ENCODE measurements at regions not wholly inside any gene's neighbourhood (a gene's known extent, or its start where the extent isn't known, plus 50 kb on each side); places are given as distances from the start of the nearest gene placed in this dataset.
"Not testable (repeated sequence)": the region's sequence is repeated elsewhere in the genome, so short reads cannot be mapped to it uniquely, and the experiment has no call there.

DNA sequence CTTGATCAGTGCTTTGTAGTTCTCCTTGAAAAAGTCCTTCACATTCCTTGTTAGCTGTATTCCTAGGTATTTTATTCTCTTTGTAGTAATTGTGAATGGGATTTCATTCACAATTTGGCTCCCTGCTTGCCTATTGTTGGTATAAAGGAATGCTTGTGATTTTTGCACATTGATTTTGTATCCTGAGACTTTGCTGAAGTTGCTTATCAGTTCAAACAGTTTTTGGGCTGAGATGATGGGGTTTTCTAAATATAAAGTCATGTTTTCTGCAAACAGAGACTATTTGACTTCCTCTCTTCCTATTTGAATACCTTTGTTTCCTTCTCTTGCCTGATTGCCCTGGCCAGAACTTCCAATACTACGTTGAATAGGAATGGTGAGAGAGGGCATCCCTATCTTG is 462.5 kb upstream of the GCFC2 start:
- not testable (repeated sequence) for DNase-seq (ENCODE audit: low read depth in 2 of 2)

DNA sequence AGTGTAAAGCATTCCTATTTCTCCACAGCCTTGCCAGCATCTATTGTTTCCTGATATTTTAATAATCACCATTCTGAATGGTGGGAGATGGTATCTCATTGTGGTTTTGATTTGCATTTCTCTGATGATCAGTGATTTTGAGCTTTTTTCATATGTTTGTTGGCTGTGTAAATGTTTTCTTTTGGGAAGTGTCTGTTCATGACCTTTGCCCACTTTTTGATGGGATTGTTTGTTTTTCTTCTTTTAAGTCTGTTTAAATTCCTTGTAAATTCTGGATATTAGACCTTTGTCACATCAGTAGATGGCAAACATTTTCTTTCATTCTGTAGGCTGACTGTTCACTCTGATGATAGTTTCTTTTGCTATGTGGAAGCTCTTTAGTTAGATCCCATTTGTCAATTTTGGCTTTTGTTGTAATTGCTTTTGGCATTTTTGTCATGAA is 461.5 kb upstream of the GCFC2 start:
- not testable (repeated sequence) for DNase-seq (ENCODE audit: low read depth in 2 of 2)

DNA sequence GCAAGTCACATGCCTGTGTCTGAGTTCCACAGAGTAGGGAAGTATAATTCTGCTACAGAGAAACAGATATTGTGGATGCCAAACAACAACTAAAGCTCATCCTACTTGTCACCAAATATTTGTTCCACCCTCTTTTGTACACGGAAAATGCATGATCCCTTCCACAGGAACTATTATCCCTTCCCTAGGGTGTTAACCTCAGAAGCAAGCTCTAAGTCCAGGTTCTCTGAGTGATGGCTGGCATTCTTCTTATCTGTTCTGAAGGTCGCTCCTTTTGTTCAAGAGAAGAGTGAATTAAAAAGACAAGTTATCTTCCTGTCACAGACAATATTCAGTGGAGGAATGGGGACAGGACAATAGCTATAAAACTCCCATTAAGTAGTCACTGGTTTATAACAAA is 460.1 kb upstream of the GCFC2 start:
- DNase-seq (ENCODE audit: low read depth in 2 of 2) = no peak

DNA sequence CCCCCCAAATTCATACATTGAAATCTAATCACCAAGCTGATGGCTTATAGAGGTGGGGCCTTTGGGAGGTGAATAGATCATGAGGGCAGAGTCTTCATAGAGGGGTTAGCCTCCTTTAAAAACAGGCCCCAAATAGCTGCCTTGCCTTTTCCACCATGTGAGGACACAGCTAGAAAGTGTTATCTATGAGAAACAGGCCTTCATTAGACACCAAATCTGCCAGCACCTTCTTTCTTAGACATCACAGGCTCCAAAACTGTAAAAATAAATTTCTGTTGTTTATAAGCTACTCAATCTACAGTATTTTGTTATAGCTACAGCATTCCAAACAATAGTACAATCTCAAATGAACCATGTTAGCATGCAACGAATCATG is 459.3 kb upstream of the GCFC2 start:
- DNase-seq (ENCODE audit: low read depth in 2 of 2) = no peak

DNA sequence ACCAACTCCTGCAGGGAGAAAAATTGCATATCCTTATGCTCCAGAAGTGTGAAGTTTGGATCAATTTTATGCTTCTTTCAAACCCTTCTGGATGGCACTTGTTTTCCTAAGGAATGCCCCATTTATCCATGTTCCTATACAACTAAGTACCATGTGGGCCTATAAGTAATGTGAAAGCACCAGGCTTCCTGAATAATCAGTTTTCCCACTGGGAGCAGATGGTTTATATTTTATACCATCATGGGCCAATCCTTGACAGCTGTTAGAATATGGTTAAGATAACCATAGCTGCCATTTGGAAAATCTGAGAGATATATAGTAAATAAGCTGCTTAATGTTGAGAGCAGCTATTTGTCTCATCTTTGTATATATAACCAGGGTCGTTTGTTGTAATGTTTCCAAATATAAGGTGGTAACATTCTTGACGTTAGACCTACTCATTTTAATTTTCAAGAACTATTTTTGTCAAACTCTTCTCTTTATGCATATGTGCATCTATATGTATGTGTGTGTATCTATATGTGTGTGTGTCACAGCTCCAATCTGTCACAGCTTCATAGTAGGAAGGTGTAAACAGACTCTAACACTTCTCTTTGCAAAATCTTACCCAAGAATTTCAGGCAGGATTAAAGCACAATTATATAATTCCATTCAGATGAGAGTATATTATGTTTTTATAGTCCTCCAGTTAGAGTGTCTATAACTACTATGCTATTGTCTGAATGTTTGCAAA is 458.7 kb upstream of the GCFC2 start:
- DNase-seq (ENCODE audit: low read depth in 2 of 2) = no peak

DNA sequence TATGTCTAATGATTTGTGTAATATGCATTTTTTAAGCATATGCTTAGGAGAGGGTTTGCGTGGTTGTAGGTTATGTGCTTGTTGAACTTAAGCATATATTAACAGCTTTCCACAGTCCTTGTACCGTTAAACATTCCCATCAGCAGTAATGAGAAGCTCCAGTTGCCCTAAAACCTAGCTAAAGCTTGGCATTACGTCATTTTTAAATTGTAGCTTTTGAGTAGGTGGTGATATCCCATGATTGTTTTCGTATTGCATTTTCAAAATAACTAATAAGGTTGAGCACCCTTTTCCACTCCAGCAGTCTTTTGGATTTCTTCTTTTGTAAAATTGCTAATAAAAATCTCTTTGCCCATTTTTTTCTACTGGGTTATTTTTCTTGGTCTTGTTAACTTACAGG is 453.1 kb upstream of the GCFC2 start:
- no peak for DNase-seq (ENCODE audit: low read depth in 2 of 2)

DNA sequence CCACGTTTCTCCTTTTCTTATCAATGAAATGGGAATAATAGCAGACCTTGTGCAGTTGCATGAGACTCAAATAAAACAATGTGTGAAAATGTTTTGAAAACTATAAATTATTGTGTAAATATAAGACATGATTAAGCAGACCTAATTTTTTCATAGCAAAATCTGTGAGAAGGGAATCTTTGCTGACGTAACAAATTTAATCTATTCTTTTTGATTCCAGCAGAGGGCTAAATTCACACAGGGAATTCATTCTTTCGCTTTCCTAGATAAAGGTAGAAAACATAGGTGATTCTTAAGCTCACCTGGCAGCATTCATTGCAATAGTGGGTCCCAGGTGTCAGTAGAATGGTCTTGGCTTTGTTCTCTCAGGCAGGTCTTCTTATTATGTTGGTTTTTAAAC is 450.0 kb upstream of the GCFC2 start:
- DNase-seq (ENCODE audit: low read depth in 2 of 2) = no peak

DNA sequence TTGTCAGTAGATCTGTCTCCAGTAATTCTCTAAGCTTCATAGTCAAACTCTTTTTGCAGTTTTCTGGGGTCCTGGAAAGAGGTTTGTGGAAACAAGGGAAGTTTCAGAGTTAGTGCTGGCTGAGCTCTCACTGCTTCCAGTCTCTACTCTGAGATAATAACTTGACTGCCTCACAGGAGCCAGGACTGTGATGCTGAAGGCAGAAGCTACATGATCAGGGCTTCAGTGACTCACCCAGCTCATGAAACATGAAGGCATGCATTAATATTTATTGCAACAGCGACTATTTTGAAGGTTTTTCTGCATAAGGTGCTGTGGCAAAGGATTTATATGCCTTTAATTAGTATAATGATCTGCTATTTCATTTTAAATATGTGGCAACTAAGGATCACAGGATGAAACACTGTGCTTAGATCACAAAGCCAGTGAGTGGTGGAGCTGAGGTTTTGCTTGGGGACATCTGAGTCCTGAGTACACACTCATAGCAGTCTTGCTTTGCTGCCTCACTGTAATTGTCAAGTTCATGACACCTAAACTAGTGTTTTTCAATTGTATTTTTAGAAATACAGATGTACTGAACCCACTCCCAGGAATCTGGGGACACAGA is 448.4 kb upstream of the GCFC2 start:
- DNase-seq (ENCODE audit: low read depth in 2 of 2) = no peak

DNA sequence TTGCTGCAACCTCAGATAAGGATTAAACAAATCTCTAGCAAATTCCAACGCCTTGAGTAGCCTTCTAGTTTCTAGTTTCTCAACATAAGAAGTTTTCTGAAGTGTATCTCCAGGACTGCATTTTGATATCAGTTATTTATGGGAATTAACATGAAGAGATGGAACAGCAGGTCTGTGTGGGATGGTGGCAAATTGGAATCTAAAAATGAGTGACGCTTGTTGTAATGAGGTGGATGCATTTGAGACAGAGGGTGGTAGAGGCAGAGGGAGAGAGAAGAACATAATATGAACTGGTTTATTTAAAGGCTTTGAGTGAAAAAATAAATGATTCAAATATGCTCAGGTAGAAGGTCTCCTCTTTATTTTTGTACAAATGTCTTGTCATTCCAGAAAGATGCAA is 446.8 kb upstream of the GCFC2 start:
- no peak for DNase-seq (ENCODE audit: low read depth in 2 of 2)

DNA sequence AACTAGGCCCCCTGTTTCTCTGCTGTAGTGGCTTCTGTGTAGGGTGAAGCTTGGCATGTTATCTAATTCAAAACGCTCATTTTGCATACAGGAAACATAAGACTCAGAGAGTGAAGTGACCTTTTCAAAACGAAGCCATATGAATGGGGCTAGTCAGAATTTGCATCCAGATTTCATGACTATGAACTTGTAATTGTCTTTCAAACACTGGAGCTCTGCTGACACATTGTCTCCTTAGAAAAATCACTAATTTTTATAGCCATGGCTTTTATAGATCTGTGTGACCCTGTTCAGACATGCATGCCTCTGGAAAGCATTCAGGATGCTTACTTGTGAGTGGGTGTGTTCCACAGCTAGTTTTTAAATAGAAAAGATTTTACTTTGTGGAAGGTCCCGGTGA is 444.3 kb upstream of the GCFC2 start:
- DNase-seq (ENCODE audit: low read depth in 2 of 2) = no peak

DNA sequence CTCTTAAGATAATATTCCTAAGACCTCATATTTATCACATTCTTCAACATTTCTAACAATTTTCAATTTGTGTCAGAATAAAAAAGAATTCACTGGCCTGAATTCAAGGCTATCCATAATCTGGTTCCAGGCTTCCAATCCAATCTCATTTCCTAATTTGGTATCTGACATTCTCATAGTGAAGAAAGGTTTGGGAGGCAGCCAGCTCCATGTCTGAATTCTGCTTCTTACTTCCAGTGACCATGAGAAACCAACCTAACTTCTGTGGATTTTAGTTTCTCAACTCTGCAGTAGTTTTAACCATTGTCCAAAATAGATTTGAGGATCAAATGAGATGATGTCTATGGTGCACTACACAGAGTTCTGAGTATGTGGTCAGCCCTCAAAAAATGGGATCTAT is 439.1 kb upstream of the GCFC2 start:
- DNase-seq (ENCODE audit: low read depth in 2 of 2) = no peak

DNA sequence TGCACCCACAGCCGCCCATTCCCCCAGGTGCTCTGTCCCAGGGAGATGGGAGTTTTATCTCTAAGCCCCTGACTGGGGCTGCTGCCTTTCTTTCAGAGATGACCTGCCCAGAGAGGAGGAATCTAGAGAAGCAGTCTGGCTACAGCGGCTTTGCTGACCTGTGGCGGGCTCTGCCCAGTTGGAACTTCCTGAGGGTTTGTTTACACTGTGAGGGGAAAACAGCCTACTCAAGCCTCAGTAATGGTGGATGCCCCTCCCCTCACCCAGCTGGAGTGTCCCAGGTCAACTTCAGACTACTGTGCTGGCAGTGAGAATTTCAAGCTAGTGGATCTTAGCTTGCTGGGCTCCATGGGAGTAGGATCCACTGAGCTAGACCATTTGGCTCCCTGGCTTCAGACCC is 428.6 kb upstream of the GCFC2 start:
- DNase-seq (ENCODE audit: low read depth in 2 of 2) = not testable (repeated sequence)

DNA sequence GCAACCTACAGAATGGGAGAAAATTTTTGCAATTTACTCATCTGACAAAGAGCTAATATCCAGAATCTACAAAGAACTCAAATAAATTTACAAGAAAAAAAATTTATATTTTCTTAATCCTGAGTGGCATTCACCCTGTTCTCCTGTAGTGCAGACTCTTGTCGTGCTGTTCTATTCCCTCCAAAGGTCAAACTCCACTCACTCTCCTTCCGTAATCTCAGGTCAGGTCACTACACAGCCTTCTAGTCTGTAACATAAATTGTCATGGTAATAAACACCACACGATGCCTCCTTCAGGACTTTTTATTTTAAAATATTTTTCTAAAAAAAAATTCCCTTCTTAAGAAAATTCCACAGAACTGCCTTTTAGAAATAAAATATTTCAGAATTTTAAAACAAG is 417.9 kb upstream of the GCFC2 start:
- no peak for DNase-seq (ENCODE audit: low read depth in 2 of 2)

DNA sequence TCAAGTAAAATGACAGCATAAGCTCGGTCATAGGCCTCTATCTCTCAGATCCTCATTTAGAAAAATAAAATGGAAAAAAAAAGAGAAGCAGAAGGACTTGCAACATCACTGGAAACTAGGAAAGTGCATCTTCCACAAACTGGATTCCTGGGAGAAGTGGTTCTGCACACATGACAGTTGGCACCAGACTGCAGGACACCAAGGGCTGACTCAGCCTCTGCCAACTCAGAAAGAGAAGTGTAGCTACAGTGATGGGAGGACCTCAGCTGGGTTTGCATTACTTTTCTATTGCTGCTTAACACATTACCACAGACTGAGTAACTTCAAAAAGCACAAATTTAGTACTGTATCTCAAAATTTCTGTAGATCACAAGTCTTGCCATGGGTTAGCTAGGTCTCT is 409.5 kb upstream of the GCFC2 start:
- no peak for DNase-seq (ENCODE audit: low read depth in 2 of 2)

DNA sequence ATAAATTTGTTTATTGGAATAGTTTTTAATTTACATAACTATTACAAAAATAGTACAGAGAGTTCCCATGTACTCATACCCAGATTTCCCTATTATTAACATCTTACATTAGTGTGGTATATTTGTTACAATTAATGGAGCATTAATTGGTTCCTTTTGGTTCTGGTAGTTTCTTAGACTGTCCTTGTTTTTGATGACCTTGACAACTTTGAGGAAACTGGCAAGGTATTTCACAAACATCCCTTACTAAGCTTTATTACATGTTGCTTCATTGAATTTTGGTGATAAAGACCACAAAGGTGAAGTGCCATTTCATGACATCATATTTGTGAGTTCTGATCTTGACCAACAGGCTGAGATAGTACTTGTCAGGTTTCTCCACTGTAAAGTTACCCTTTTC is 379.0 kb upstream of the GCFC2 start:
- no peak for DNase-seq (ENCODE audit: low read depth in 2 of 2)

DNA sequence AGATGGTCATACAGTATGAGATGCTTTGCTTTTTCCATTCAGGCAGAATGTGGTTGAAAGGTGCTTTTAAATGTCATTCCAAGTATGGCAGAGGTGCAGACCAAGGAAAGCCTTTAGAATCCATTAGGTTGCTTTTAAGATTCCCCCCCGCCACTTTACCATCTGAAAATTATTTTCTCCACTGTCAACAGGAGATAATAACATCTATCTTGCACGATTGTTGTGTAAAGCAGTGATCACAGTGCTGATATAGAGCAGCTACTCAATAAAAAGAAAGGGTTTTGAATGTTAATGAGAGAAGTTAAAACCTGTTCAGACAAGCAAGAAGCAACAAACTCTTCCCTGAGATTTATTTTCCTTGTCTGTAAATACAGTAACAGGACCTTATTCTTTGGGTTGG is 372.5 kb upstream of the GCFC2 start:
- no peak for DNase-seq (ENCODE audit: low read depth in 2 of 2)

DNA sequence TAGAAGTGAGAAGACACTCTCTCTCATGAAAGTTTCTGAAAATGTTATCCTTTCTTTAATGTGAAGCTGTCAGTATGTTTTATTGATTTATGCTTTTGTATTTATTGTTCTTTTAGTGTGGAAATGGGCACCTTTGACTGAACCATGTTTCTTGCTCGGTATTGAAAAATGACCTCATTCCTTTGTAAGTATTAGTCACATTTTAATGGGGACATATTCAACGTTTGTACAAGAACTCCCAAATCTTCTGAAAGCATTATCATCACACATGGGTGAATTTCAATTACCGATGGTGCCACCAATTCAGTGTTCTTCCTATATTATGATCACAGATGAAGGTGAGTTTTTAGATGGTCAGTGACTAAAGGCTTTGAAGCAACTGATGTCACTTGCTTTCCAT is 371.8 kb upstream of the GCFC2 start:
- DNase-seq (ENCODE audit: low read depth in 2 of 2) = no peak

DNA sequence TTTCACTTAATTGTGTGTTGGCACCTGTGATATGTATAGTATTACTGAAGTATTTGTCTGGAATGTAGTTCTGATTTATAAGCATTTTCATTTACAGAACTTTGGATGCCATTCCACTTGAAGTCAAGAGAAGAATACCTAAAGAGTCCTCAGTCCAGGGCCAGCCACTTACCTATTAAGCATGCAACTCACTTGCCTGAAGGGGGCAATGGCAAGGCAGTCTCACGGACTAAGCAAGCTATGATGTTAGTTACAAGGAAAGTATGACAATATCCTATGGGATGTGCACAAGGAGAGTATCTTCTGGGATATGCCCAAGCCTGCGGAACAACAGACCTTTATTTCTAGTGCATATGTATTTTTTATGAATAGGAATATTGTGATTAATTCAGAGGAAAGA is 369.4 kb upstream of the GCFC2 start:
- DNase-seq (ENCODE audit: low read depth in 2 of 2) = no peak

DNA sequence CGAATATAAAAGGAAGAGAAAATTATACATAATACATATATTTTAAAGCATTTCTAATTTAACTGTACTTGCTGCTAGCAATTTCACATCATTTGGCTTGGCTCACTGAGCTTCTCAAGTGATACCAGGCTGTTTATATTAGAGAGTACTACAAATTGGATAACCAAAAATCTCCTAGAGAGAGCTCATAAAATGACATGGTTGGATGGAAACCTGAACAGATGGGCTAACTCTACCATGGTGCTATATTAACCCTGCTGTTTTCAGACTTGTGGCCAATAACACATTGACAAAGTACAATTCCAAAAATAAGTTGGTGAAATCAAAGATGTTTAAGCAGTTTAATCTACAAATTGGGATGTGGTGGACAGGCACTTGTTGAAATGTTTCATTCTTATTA is 364.4 kb upstream of the GCFC2 start:
- no peak for DNase-seq (ENCODE audit: low read depth in 2 of 2)

DNA sequence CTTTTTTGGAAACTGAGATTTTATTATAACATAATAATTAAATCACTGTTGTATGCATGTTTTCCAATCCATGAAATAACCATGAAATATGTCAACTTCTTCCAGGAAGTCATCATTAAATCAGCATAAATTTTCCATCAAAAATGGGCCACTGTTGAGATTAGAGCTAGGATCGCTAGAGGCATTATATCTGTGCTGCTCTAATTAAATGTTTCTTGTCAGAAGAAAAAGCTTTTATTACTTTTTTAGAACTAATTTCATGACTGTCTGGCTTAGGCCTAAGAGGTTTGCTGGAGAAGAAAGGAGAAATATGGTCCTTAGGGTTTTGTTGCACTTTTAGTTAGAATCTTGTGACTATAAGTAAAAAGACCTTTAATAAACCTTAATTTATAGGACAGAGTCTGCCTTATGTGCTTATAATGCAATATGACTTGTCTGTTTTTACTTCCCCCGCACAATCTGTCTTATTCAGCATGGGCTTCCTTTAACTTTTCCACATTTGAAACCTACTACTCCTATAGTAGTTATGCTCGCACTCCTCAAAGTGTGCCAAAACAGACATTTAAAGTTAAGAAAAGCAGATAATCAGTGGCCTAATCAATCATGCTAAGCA is 363.4 kb upstream of the GCFC2 start:
- no peak for DNase-seq (ENCODE audit: low read depth in 2 of 2)

DNA sequence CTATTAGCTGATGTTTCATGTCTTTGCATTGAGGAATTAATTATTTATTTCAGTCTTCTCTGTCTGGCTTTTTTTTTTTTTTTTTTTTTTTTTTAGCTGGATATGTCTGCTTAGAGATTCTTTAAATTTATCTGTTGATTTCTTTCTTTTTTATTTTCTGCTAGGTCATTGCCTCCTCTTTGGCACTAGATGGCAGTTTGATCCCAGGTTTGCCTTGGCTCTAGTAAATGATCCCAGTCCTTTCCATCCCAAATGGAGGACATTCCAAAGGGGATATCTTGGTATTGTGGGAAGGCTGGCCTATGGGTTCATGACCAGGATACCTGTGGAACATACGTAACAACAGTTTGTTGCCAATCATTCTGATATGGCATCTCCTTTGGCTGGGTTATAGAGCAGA is 339.5 kb upstream of the GCFC2 start:
- DNase-seq (ENCODE audit: low read depth in 2 of 2) = no peak

DNA sequence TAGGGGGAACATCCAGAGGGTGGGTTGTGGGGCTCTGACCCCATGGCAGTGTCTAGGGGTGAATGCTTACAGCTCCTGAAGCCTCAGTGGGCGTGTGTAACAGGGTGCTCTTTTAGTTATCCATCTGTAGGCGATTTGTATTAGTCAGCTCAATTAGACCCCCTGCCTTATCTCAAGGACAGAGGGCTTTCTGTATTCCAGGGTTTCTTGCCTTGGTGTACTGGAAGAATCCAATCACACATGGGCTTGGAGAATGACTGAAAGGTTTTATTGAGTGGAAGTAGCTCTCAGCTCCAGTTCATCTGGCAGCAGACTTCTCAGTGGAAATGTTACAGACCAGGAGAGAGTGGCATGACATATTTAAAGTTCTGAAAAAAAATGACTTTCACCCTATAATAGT is 334.0 kb upstream of the GCFC2 start:
- DNase-seq (ENCODE audit: low read depth in 2 of 2) = no peak

DNA sequence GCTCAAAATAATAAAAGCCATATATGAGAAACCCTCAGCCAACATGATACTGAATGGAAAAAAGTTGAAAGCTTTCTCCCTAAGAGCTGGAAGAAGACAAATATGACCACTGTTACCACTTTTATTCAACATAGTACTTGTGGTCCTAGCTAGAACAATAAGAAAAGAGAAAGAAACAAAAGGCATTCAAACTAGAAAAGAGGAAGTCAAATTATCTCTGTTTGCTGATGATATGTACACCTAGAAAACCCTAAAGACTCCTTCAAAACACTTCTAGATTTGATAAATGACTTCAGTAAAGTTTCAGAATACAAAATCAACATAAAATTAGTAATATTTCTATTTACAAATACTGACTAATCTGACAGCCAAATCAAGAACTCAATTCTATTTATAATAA is 328.8 kb upstream of the GCFC2 start:
- DNase-seq (ENCODE audit: low read depth in 2 of 2) = no peak

Measured in dermis microvascular lymphatic vessel endothelial cell (primary cell).